DND-41 (cell line): ENCODE measurements at regions not wholly inside any gene's neighbourhood (a gene's known extent, or its start where the extent isn't known, plus 50 kb on each side); places are given as distances from the start of the nearest gene placed in this dataset.
A peak's percentile ranks its signal among the peaks of the same experiment; 100 is the strongest.
"Not testable (repeated sequence)": the region's sequence is repeated elsewhere in the genome, so short reads cannot be mapped to it uniquely, and the experiment has no call there.

ENCODE experiments used
- ATAC-seq: fragments of 200-7000 bp; cut with Tn5 transposase; 3 replicates; pipeline ENCODE4 v1.9.1; 2021; ENCODE audit warnings: low read depth; ENCODE audit not compliant: insufficient read depth
- DNase-seq: peaks from one replicate; pipeline ENCODE4 v3.0.0-alpha.2; 2020
- H2AFZ ChIP-seq: 2 replicates; pipeline ENCODE4 v1.6.0; 2012; ENCODE audit warnings: low read depth, low read length
- H3K27ac ChIP-seq: 2 replicates; pipeline ENCODE4 v1.5.1; 2012; ENCODE audit warnings: low read length, inconsistent platforms
- H3K27me3 ChIP-seq: fragments of 200-600 bp; sonication (generic); 2 replicates; pipeline ENCODE4 v1.6.0; 2012; ENCODE audit warnings: low read length, mild to moderate bottlenecking, inconsistent platforms; ENCODE audit not compliant: insufficient read depth, poor library complexity
- H3K36me3 ChIP-seq: 2 replicates; pipeline ENCODE4 v1.5.1; 2012; ENCODE audit warnings: low read length, inconsistent platforms; ENCODE audit not compliant: insufficient read depth
- H3K4me1 ChIP-seq: 2 replicates; pipeline ENCODE4 v1.5.1; 2012; ENCODE audit warnings: mild to moderate bottlenecking, low read length; ENCODE audit not compliant: insufficient read depth
- H3K4me2 ChIP-seq: 2 replicates; pipeline ENCODE4 v1.6.0; 2012; ENCODE audit warnings: mild to moderate bottlenecking, moderate library complexity, low read length, inconsistent platforms; ENCODE audit not compliant: insufficient read depth
- H3K4me3 ChIP-seq, 2 experiments: fragments of 200-600 bp in 1 of 2; shearing (Covaris generic) in 1 of 2; 2 replicates each; pipeline ENCODE4 v1.5.1; 2012 to 2016; ENCODE audit warnings: inconsistent platforms in 2 of 2, low read length in 2 of 2, mild to moderate bottlenecking in 2 of 2, low read depth in 1 of 2, moderate library complexity in 1 of 2
- H3K79me2 ChIP-seq: 2 replicates; pipeline ENCODE4 v1.6.0; 2012; ENCODE audit warnings: low read length, inconsistent platforms; ENCODE audit not compliant: insufficient read depth
- H3K9ac ChIP-seq: 2 replicates; pipeline ENCODE4 v1.6.0; 2012; ENCODE audit warnings: low read depth, mild to moderate bottlenecking, inconsistent platforms, low read length, moderate library complexity
- H3K9me3 ChIP-seq: 2 replicates; pipeline ENCODE4 v1.5.1; 2012; ENCODE audit warnings: low read length, moderate library complexity, mild to moderate bottlenecking, inconsistent platforms; ENCODE audit not compliant: insufficient read depth, severe bottlenecking
- H4K20me1 ChIP-seq: 2 replicates; pipeline ENCODE4 v1.6.0; 2012; ENCODE audit warnings: low read length; ENCODE audit not compliant: insufficient read depth
- EZH2 ChIP-seq: IDR thresholded peaks from 3 replicates; pipeline ENCODE4 v1.6.1; 2012; ENCODE audit warnings: borderline replicate concordance, low read depth, mild to moderate bottlenecking, moderate library complexity, low read length, inconsistent platforms; ENCODE audit not compliant: severe bottlenecking
- TF ChIP-seq, protein P1 (sequence below): IDR thresholded peaks from 2 replicates; pipeline ENCODE4 v1.5.1; 2012; ENCODE audit warnings: borderline replicate concordance, low read length, moderate library complexity, mild to moderate bottlenecking; ENCODE audit not compliant: poor library complexity, severe bottlenecking; ENCODE audit errors: extremely low read depth

DNA sequence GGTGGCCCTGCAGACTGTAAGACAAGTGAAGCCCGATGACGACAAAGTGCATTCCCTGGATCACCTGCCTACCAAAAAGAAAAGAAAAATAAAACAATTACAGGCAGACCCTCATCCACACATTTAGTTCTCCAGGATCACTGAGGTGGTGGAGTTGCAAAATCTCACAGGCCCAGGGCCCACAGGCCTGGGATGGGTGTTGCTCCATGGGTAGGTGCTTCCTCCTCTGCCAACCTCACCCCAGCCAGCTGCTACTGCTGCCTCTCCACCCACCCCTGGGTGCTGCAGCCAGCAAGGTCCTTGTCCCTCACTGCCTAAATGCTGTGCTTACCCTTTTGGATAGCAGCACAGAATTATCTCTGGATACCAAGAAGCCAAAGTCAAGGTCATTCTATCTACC lies 146.4 kb upstream of the GALNT2 start:
- Histone ChIP-seq H3K4me2 (no peak overlapping the region), H3K36me3 (no peaks in the 10 kb centered on the region), H4K20me1 (no peaks in the 10 kb centered on the region), H3K79me2 (no peaks in the 10 kb centered on the region), H3K4me1 (no peaks in the 10 kb centered on the region), H3K9me3 (no peaks in the 10 kb centered on the region), H3K9ac (no peak overlapping the region), H3K27ac (no peak overlapping the region), H2AFZ (no peak overlapping the region), H3K4me3 (no peak overlapping the region), H3K27me3 (no peaks in the 10 kb centered on the region)
- no peak for TF ChIP-seq EZH2
- TF ChIP-seq, protein P1, sequence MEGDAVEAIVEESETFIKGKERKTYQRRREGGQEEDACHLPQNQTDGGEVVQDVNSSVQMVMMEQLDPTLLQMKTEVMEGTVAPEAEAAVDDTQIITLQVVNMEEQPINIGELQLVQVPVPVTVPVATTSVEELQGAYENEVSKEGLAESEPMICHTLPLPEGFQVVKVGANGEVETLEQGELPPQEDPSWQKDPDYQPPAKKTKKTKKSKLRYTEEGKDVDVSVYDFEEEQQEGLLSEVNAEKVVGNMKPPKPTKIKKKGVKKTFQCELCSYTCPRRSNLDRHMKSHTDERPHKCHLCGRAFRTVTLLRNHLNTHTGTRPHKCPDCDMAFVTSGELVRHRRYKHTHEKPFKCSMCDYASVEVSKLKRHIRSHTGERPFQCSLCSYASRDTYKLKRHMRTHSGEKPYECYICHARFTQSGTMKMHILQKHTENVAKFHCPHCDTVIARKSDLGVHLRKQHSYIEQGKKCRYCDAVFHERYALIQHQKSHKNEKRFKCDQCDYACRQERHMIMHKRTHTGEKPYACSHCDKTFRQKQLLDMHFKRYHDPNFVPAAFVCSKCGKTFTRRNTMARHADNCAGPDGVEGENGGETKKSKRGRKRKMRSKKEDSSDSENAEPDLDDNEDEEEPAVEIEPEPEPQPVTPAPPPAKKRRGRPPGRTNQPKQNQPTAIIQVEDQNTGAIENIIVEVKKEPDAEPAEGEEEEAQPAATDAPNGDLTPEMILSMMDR, result no peak
- ATAC-seq (peak; percentile 22; the same call in 1 of the 3 replicates), DNase-seq (no peak)

DNA sequence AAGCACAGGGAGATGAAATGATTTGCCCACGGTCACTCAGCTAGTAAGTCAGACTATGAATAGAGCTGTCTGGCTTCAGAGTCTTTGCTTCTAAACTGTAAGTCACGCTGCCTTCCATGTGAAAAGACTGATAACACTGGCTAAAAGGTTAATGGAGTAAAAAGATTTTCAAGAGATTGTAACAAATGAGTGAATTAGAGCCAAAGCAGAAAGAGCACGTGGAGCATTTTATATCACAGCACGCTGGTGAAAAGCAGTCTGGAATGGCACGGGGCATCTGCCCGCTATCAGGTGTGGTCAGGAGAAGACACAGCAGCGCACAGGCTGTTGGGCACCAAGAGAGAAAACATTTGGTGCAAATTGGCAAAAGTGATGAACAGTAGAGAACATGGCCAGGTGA lies 144.8 kb upstream of the GALNT2 start:
- TF ChIP-seq, protein P1, result no peak
- no peak for TF ChIP-seq EZH2
- no peak overlapping the region for H3K9ac ChIP-seq
- no peaks in the 10 kb centered on the region for H3K36me3 ChIP-seq
- H3K27me3 ChIP-seq, result no peaks in the 10 kb centered on the region
- ATAC-seq (no peak), DNase-seq (no peak)
- no peaks in the 10 kb centered on the region for H3K4me1 ChIP-seq
- H3K27ac ChIP-seq, result no peak overlapping the region
- no peak overlapping the region for H3K4me2 ChIP-seq
- H3K9me3 ChIP-seq, result no peaks in the 10 kb centered on the region
- H3K4me3 ChIP-seq, result no peak overlapping the region
- no peak overlapping the region for H2AFZ ChIP-seq
- H3K79me2 ChIP-seq, result no peaks in the 10 kb centered on the region
- H4K20me1 ChIP-seq, result no peaks in the 10 kb centered on the region

DNA sequence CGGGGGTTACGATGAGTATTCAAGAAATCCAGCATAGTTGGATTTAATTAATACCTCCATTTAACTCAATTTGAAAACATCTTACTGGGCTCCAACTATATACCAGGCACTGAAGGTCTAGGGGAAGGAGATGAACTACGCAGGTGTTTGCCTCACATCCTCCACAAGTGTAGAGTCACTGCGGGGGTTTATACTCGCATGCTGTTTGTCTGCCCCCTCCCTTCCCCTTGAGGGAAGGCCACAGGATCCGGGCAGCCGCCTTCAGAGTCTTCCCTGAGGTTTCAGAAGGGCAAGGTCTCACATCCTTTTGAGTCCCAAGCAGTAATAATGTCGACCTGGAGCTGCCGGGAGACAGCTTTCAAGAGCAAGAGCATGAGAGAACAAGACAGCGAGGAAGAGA lies 142.4 kb upstream of the GALNT2 start:
- DNase-seq (no peak), ATAC-seq (peak; percentile 52; the same call in 1 of the 3 replicates)
- Histone ChIP-seq H3K27ac (no peak overlapping the region), H3K4me3 (no peak overlapping the region), H2AFZ (no peak overlapping the region), H3K4me2 (no peak overlapping the region), H3K9me3 (no peaks in the 10 kb centered on the region), H3K79me2 (no peaks in the 10 kb centered on the region), H3K27me3 (no peaks in the 10 kb centered on the region), H3K36me3 (no peaks in the 10 kb centered on the region), H3K4me1 (no peaks in the 10 kb centered on the region), H3K9ac (no peak overlapping the region), H4K20me1 (no peaks in the 10 kb centered on the region)
- TF ChIP-seq, protein P1, result no peak
- no peak for TF ChIP-seq EZH2

DNA sequence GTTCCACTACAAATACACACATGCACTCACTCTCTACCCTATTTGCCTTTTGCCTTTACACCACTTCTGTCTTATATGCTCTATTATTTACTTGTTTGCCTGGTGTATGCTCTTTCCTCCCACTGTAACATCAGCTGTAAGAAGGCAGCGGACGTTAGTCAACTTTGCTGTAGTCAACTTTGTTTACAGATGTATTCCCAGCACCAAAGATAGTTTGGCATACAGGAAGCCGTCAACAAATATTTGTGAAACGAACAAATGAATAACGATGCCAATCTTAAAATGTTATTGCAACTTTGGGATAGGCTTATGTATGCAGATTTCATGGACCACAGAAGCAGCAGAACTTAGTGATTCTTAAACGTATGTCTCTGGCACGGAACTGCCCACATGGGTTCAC lies 138.3 kb upstream of the GALNT2 start:
- Histone ChIP-seq H3K27ac (no peak overlapping the region), H3K27me3 (no peaks in the 10 kb centered on the region), H3K9ac (no peak overlapping the region), H2AFZ (no peak overlapping the region), H4K20me1 (no peaks in the 10 kb centered on the region), H3K4me1 (no peaks in the 10 kb centered on the region), H3K79me2 (no peaks in the 10 kb centered on the region), H3K9me3 (no peaks in the 10 kb centered on the region), H3K36me3 (no peaks in the 10 kb centered on the region), H3K4me3 (no peak overlapping the region), H3K4me2 (no peak overlapping the region)
- no peak for TF ChIP-seq EZH2
- TF ChIP-seq, protein P1, result no peak
- no peak for ATAC-seq
- no peak for DNase-seq

DNA sequence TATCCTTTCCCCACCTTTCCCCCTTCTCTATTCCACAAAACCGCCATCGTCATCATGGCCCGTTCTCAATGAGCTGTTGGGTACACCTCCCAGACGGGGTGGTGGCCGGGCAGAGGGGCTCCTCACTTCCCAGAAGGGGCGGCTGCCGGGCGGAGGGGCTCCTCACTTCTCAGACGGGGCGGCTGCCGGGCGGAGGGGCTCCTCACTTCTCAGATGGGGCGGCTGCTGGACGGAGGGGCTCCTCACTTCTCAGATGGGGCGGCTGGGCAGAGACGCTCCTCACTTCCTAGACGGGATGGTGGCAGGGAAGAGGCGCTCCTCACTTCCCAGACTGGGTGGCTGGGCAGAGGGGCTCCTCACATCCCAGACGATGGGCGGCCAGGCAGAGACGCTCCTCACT lies 135.3 kb upstream of the GALNT2 start:
- H3K4me3 ChIP-seq, H2AFZ ChIP-seq, H3K4me2 ChIP-seq, DNase-seq, H3K4me1 ChIP-seq, H3K9me3 ChIP-seq, ATAC-seq, H3K27me3 ChIP-seq, H3K9ac ChIP-seq, H3K36me3 ChIP-seq, H3K27ac ChIP-seq, H3K79me2 ChIP-seq, H4K20me1 ChIP-seq: not testable (repeated sequence)
